Stimulated activated CD4-positive, alpha-beta T cell treated with anti-CD3 and anti-CD28 coated beads, Interleukin-12 subunit alpha, Interleukin-12 subunit beta, amount 100 ng/mL, for 48 hours (primary cell): ENCODE measurements at regions not wholly inside any gene's neighbourhood (a gene's known extent, or its start where the extent isn't known, plus 50 kb on each side); places are given as distances from the start of the nearest gene placed in this dataset.
"Not testable (repeated sequence)": the region's sequence is repeated elsewhere in the genome, so short reads cannot be mapped to it uniquely, and the experiment has no call there.

Experiments used
- DNase-seq, 3 donors: peaks; one replicate each; pipeline ENCODE4 v3.0.0-alpha.2; 2020; ENCODE audit warnings: low read depth in 2 of 3, low spot score in 1 of 3

GRCh38 chr4:115279330-115279729 is 165.9 kb upstream of the NDST4 start:
- DNase-seq: no peak

- DNase-seq: no peak
Measured at GRCh38 chr4:115278830-115279229, 165.4 kb upstream of the NDST4 start.

- no peak for DNase-seq
Measured at GRCh38 chr4:115275615-115276014, 162.2 kb upstream of the NDST4 start.

GRCh38 chr4:115274545-115274944 is 161.1 kb upstream of the NDST4 start:
- no peak for DNase-seq

GRCh38 chr4:115272594-115272993 is 159.2 kb upstream of the NDST4 start:
- DNase-seq: no peak

- no peak for DNase-seq
Measured at GRCh38 chr4:115272185-115272584, 158.8 kb upstream of the NDST4 start.

- DNase-seq: no peak
Measured at GRCh38 chr4:115260195-115260594, 146.8 kb upstream of the NDST4 start.

- no peak for DNase-seq
Measured at GRCh38 chr4:115259642-115260041, 146.2 kb upstream of the NDST4 start.

GRCh38 chr4:115249808-115250207 is 136.4 kb upstream of the NDST4 start:
- DNase-seq: no peak

- DNase-seq: no peak
Measured at GRCh38 chr4:115234405-115235093, 121.1 kb upstream of the NDST4 start.

- no peak for DNase-seq
Measured at GRCh38 chr4:115233600-115233999, 120.2 kb upstream of the NDST4 start.

GRCh38 chr4:115229873-115230272 is 116.5 kb upstream of the NDST4 start:
- DNase-seq: no peak

GRCh38 chr4:115228851-115229250 is 115.4 kb upstream of the NDST4 start:
- DNase-seq: no peak

GRCh38 chr4:115222061-115222460 is 108.6 kb upstream of the NDST4 start:
- no peak for DNase-seq

- no peak for DNase-seq
Measured at GRCh38 chr4:115219862-115220261, 106.4 kb upstream of the NDST4 start.

- no peak for DNase-seq
Measured at GRCh38 chr4:115219315-115219860, 106.0 kb upstream of the NDST4 start.

- no peak for DNase-seq
Measured at GRCh38 chr4:115215935-115216334, 102.5 kb upstream of the NDST4 start.

GRCh38 chr4:115213716-115214115 is 100.3 kb upstream of the NDST4 start:
- DNase-seq: no peak

- no peak for DNase-seq
Measured at GRCh38 chr4:115201042-115201330, 87.6 kb upstream of the NDST4 start.

- DNase-seq: not testable (repeated sequence)
Measured at GRCh38 chr4:115200201-115201041, 87.0 kb upstream of the NDST4 start.

GRCh38 chr4:115194612-115195011 is 81.2 kb upstream of the NDST4 start:
- DNase-seq: not testable (repeated sequence)

GRCh38 chr4:115190529-115190928 is 77.1 kb upstream of the NDST4 start:
- no peak for DNase-seq
